ENCODE measurements at regions not wholly inside any gene's neighbourhood (a gene's known extent, or its start where the extent isn't known, plus 50 kb on each side); places are given as distances from the start of the nearest gene placed in this dataset.
"Not testable (repeated sequence)": the region's sequence is repeated elsewhere in the genome, so short reads cannot be mapped to it uniquely, and the experiment has no call there.

- TF ChIP-seq POLR2A (IDR thresholded peaks at IDR 0.05; ENCODE audit: low read length); CTCF (IDR thresholded peaks at IDR 0.05); ELK1 (IDR thresholded peaks at IDR 0.05; ENCODE audit: low read depth, low read length); CBX2 (IDR thresholded peaks at IDR 0.05; ENCODE audit: borderline replicate concordance, low read depth); EP300 (IDR thresholded peaks at IDR 0.05); E2F6 (IDR thresholded peaks at IDR 0.05; ENCODE audit: borderline replicate concordance, low read depth); MYC (IDR thresholded peaks at IDR 0.05; ENCODE audit: borderline replicate concordance, low read length); CEBPB (IDR thresholded peaks at IDR 0.05); JUN (IDR thresholded peaks at IDR 0.05); MAX (IDR thresholded peaks at IDR 0.05); REST (IDR thresholded peaks at IDR 0.05); HDAC2 (IDR thresholded peaks at IDR 0.05); POLR2AphosphoS2 (conservative IDR thresholded peaks at IDR 0.05; ENCODE audit: low read length): not testable (repeated sequence)
These were observed 473.0 kb upstream of the RASGRP1 start for GRCh38 chr15:39037611-39038010.

Measured in A549 (cell line).